ENCODE measurements at regions not wholly inside any gene's neighbourhood (a gene's known extent, or its start where the extent isn't known, plus 50 kb on each side); places are given as distances from the start of the nearest gene placed in this dataset.

- no peak overlapping the region for H2AFZ ChIP-seq (ENCODE audit: control insufficient read depth, low read length)
- TF ChIP-seq CTCF (optimal IDR thresholded peaks at IDR 0.05 in 1 of 3, IDR thresholded peaks at IDR 0.05 in 1 of 3, conservative IDR thresholded peaks at IDR 0.05 in 1 of 3; ENCODE audit: extremely low read depth in 1 of 3, insufficient read depth in 2 of 3, low read length in 3 of 3) (no peak), EZH2 (IDR thresholded peaks at IDR 0.05; ENCODE audit: low read length) (no peak)
- DNase-seq (ENCODE audit: low read depth, low spot score) (no peak), FAIRE-seq (no peak)
- H3K36me3 ChIP-seq (ENCODE audit: control insufficient read depth in 2 of 2, extremely low read depth in 1 of 2, insufficient read depth in 2 of 2, low read length in 2 of 2), result no peaks in the 10 kb centered on the region
- H3K9ac ChIP-seq (ENCODE audit: control insufficient read depth, extremely low read depth, insufficient read depth, low read length), result no peak overlapping the region
- dilution Hi-C loops (cut with MboI; ENCODE audit: extremely low pct_ligation_motif_present, low sequenced_read_pairs), result no loop called here
- no peak overlapping the region for H3K27ac ChIP-seq (ENCODE audit: control insufficient read depth, insufficient read depth, low read length)
- H3K4me3 ChIP-seq (ENCODE audit: control insufficient read depth in 2 of 3, extremely low read depth in 1 of 3, insufficient read depth in 2 of 3, low read depth in 1 of 3, low read length in 3 of 3), result no peak overlapping the region
- no peaks in the 10 kb centered on the region for H3K9me1 ChIP-seq (ENCODE audit: control insufficient read depth, extremely low read depth, insufficient read depth, low read length)
- no peaks in the 10 kb centered on the region for H3K27me3 ChIP-seq (ENCODE audit: control insufficient read depth, extremely low read depth, insufficient read depth, low read length)
- H4K20me1 ChIP-seq (ENCODE audit: control insufficient read depth, extremely low read depth, insufficient read depth, low read length), result no peaks in the 10 kb centered on the region
- no peaks in the 10 kb centered on the region for H3K9me3 ChIP-seq (ENCODE audit: control insufficient read depth, low read depth, low read length)
- no peak overlapping the region for H3K4me2 ChIP-seq (ENCODE audit: control insufficient read depth, extremely low read depth, insufficient read depth, low read depth, low read length)
- H3K79me2 ChIP-seq (ENCODE audit: control insufficient read depth, insufficient read depth, low read length), result no peaks in the 10 kb centered on the region
- no peaks in the 10 kb centered on the region for H3K4me1 ChIP-seq (ENCODE audit: control insufficient read depth, extremely low read depth, insufficient read depth, low read length)
Measured at GRCh38 chr16:55003916-55004315, 73.3 kb downstream of the IRX5 start.

GRCh38 chr16:55007504-55007903, 76.8 kb downstream of the IRX5 start:
- Histone ChIP-seq H3K36me3 (ENCODE audit: control insufficient read depth in 2 of 2, extremely low read depth in 1 of 2, insufficient read depth in 2 of 2, low read length in 2 of 2) (no peaks in the 10 kb centered on the region), H2AFZ (ENCODE audit: control insufficient read depth, low read length) (no peak overlapping the region), H3K27ac (ENCODE audit: control insufficient read depth, insufficient read depth, low read length) (no peak overlapping the region), H3K27me3 (ENCODE audit: control insufficient read depth, extremely low read depth, insufficient read depth, low read length) (no peaks in the 10 kb centered on the region), H4K20me1 (ENCODE audit: control insufficient read depth, extremely low read depth, insufficient read depth, low read length) (no peaks in the 10 kb centered on the region), H3K79me2 (ENCODE audit: control insufficient read depth, insufficient read depth, low read length) (no peaks in the 10 kb centered on the region), H3K9me3 (ENCODE audit: control insufficient read depth, low read depth, low read length) (no peaks in the 10 kb centered on the region), H3K9me1 (ENCODE audit: control insufficient read depth, extremely low read depth, insufficient read depth, low read length) (no peaks in the 10 kb centered on the region), H3K9ac (ENCODE audit: control insufficient read depth, extremely low read depth, insufficient read depth, low read length) (no peak overlapping the region), H3K4me2 (ENCODE audit: control insufficient read depth, extremely low read depth, insufficient read depth, low read depth, low read length) (no peak overlapping the region), H3K4me1 (ENCODE audit: control insufficient read depth, extremely low read depth, insufficient read depth, low read length) (no peaks in the 10 kb centered on the region), H3K4me3 (ENCODE audit: control insufficient read depth in 2 of 3, extremely low read depth in 1 of 3, insufficient read depth in 2 of 3, low read depth in 1 of 3, low read length in 3 of 3) (no peak overlapping the region)
- no peak for FAIRE-seq
- dilution Hi-C loops (cut with MboI; ENCODE audit: extremely low pct_ligation_motif_present, low sequenced_read_pairs), result no loop called here
- no peak for DNase-seq (ENCODE audit: low read depth, low spot score)
- TF ChIP-seq CTCF (optimal IDR thresholded peaks at IDR 0.05 in 1 of 3, IDR thresholded peaks at IDR 0.05 in 1 of 3, conservative IDR thresholded peaks at IDR 0.05 in 1 of 3; ENCODE audit: extremely low read depth in 1 of 3, insufficient read depth in 2 of 3, low read length in 3 of 3) (no peak), EZH2 (IDR thresholded peaks at IDR 0.05; ENCODE audit: low read length) (no peak)
